GM12874 (cell line): ENCODE measurements at regions not wholly inside any gene's neighbourhood (a gene's known extent, or its start where the extent isn't known, plus 50 kb on each side); places are given as distances from the start of the nearest gene placed in this dataset.

ENCODE experiments used
- TF ChIP-seq, protein P1 (sequence below): IDR thresholded peaks from 2 replicates; pipeline ENCODE4 v1.5.1; 2011; ENCODE audit warnings: low read depth, mild to moderate bottlenecking, control low read depth, low read length, moderate library complexity; ENCODE audit not compliant: insufficient read depth

DNA sequence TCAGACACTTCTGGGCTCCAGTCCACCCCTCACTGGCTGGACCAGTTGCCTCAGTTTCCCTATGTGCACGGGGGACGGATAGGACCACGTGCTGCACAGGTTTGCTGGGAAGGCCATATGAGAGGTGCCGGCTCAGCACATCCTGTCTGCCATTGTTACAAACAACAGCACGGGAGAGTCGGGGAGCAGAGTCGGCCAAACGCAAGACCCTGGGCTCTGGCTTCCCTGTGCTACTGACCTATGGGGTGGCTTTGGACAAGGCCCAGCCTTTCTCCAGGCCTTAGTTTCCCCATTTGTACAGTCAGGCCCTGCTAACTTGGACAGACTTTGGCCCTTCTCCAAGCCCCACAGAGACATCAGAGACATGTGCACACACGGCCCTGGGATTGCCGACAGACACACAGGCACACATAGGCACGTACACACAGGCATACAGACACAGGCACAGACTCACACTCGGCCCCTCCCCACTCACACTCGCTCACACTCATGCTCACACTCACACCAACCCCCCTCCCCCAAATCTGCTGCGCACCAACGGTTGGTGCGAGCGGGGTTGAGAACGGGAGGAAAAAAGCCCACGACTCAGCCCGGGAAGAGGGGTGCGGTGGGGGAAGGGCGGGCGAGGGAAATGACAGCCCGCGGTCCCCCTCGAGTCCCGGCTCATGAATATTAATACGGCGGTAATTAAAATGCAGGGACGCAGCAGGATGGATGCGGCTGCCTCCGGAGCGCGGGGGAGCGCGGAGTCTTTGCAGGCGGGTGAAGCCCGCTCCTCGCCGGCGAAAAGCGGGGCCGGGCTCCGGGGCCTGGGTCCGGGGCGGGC lies 133.0 kb downstream of the C9orf50 start:
- TF ChIP-seq, protein P1, sequence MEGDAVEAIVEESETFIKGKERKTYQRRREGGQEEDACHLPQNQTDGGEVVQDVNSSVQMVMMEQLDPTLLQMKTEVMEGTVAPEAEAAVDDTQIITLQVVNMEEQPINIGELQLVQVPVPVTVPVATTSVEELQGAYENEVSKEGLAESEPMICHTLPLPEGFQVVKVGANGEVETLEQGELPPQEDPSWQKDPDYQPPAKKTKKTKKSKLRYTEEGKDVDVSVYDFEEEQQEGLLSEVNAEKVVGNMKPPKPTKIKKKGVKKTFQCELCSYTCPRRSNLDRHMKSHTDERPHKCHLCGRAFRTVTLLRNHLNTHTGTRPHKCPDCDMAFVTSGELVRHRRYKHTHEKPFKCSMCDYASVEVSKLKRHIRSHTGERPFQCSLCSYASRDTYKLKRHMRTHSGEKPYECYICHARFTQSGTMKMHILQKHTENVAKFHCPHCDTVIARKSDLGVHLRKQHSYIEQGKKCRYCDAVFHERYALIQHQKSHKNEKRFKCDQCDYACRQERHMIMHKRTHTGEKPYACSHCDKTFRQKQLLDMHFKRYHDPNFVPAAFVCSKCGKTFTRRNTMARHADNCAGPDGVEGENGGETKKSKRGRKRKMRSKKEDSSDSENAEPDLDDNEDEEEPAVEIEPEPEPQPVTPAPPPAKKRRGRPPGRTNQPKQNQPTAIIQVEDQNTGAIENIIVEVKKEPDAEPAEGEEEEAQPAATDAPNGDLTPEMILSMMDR, result no peak

DNA sequence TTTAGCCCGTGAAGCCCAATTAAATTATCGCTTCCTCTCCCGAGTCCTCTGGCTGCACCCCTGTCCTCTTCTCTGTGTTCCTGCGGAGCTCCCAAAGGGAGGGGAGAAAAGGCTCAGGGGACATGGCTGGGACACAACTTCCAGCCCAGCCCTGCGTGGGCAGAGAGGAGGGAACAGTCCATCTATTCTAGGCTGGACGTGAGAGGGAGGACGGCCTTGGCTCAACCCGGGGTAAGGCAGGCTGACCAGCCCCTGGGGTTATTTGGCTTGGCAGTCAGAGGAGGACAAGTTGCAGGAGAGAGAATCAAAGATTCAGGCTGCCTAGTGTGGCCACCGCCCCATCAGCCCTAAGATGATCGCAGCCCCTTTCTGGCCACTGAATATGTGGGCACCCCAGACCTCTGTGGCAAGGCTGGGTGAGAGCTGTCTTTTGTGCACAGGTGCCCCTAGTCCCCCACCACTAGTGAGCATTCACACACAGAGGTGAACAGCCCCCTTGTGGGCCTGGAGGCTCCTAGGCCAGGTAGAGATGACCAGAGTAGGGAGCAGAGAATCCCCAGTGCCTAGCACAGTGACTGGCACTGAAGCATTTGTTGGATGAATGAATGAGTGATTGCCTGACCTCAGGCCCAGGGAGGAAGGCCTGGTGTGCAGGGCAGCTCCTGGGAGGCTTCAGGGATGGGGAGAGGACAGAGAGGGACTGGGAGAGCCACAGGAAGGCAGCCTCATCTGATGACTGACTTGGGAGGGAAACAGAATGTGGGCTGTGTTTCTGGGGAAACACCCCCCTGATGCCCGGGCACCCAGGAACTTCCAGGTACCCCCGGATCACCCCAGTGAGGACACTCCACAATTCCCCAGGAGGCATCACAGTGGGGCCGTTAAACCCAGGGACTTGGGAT lies 133.9 kb downstream of the C9orf50 start:
- TF ChIP-seq, protein P1, result no peak

DNA sequence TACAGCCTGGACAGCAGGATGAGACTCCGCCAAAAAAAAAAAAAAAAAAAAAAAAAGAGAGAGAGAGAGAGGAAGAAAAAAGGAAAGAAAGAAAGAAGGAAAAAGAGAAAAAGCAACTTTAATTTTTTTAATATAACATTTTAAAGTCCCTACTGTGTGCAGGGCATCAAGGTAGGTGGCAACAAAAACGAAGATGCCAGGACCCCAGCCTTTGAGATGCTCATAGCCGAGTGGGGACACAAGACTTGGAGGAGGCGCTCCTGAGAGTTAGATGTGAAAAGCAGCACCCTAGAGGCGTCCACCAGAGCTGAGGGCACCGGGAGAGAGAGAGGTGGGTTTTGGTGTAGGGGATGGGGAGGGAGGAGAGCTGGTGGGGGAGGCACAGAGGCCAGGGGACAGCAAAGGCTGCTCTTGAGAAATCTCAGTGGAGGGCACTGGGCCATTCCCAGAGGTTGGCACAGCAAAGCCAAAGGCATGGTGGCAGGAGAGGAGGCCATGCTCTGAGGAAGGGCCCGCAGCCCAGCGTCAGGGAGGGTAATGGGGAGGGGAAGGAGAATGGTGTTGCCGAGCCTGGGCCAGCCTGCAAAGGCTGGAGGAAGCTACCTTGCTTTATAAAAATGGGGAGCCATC lies 135.6 kb downstream of the C9orf50 start:
- TF ChIP-seq, protein P1, result no peak

DNA sequence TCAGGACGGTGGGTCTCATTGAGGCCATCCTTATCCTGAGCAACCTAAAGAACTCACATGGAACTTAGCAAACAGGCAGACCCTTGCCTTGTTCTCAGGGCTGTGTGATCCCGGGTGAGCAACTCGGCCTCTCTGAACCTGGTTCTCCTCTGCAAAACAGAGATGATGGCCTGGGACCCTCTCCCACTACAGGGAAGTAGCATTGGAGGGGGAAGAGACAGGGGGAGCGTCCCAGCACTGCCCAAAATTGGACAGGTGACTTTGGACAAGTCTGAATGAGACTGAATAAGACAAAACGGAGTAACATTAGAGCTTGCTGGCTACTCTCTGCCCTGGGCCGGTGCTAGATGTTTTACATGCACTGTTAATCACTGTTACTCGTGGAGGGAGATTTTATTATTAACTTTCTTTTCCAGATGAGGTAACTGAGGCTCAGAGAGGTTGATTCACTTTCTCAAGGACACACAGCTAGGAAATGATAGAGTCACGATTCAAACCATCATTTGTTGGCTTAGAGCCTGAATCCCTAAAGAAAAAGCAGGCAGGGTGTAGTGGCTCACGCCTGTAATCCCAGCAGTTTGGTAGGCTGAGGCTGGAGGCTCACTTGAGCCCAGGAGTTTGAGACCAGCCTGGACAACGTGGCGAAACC lies 136.4 kb downstream of the C9orf50 start:
- TF ChIP-seq, protein P1, result no peak

GRCh38 chr9:129483415-129484351 lies 137.2 kb downstream of the C9orf50 start:
- TF ChIP-seq, protein P1, result no peak

GRCh38 chr9:129482521-129483414 lies 138.1 kb downstream of the C9orf50 start:
- TF ChIP-seq, protein P1, result no peak
